Gastroesophageal sphincter (tissue), 4 donors: ENCODE measurements at regions not wholly inside any gene's neighbourhood (a gene's known extent, or its start where the extent isn't known, plus 50 kb on each side); places are given as distances from the start of the nearest gene placed in this dataset.

Source experiments
- ATAC-seq: fragments of 150-250 bp; one replicate; pipeline ENCODE4 v1.9.1; 2016; ENCODE audit warnings: mild to moderate bottlenecking, moderate library complexity
- H3K27ac ChIP-seq, 4 donors: fragments of 200-600 bp; sonication (generic) in 3 of 4; 1 replicate in 3 of 4; 2 replicates in 1 of 4; pipeline ENCODE4 v1.5.1; 2016 to 2019
- H3K27me3 ChIP-seq: fragments of 200-600 bp; sonication (generic); one replicate; pipeline ENCODE4 v1.5.1; 2019
- H3K36me3 ChIP-seq, 2 donors: fragments of 200-600 bp; sonication (generic); one replicate each; pipeline ENCODE4 v1.5.1; 2019; ENCODE audit warnings: control low read depth in 1 of 2
- H3K4me1 ChIP-seq, 3 donors: fragments of 200-600 bp; sonication (generic); 1 replicate in 2 of 3; 2 replicates in 1 of 3; pipeline ENCODE4 v1.5.1; 2016 to 2019; ENCODE audit warnings: control low read depth in 2 of 3
- H3K4me3 ChIP-seq, 2 donors: fragments of 200-600 bp; sonication (generic); one replicate each; pipeline ENCODE4 v1.5.1; 2019; ENCODE audit warnings: mild to moderate bottlenecking in 1 of 2, moderate library complexity in 1 of 2
- H3K9me3 ChIP-seq, 3 donors: fragments of 200-600 bp; sonication (generic); one replicate each; pipeline ENCODE4 v1.5.1; 2017 to 2019; ENCODE audit warnings: control low read depth in 2 of 3
- EP300 ChIP-seq: sonication (generic); formaldehyde crosslinking; IDR thresholded peaks from one replicate; pipeline ENCODE4 v1.6.1; 2017; ENCODE audit warnings: antibody characterized with exemption, mild to moderate bottlenecking
- POLR2A ChIP-seq, 2 donors: fragments of 450-650 bp; IDR thresholded peaks; one replicate each; pipeline ENCODE4 v1.6.1; 2017; ENCODE audit warnings: antibody characterized with exemption in 2 of 2, mild to moderate bottlenecking in 2 of 2, moderate library complexity in 1 of 2
- POLR2AphosphoS5 ChIP-seq: sonication (generic); formaldehyde crosslinking; IDR thresholded peaks from one replicate; pipeline ENCODE4 v1.6.1; 2017; ENCODE audit warnings: antibody characterized with exemption
- WGBS, 2 donors: methylation state at CpG; one replicate each; pipeline ENCODE4 v1.1.5; 2018; ENCODE audit warnings: low coverage in 1 of 2; 5-methylcytosine and 5-hydroxymethylcytosine counted together
- TF ChIP-seq, protein P1 (sequence below), 4 experiments: fragments of 200-600 bp in 2 of 4; fragments of 450-650 bp in 2 of 4; sonication (generic) in 1 of 4; IDR thresholded peaks; one replicate each; pipeline ENCODE4 v1.5.1; 2017 to 2019; ENCODE audit warnings: antibody characterized with exemption in 4 of 4, mild to moderate bottlenecking in 2 of 4, moderate library complexity in 2 of 4

DNA sequence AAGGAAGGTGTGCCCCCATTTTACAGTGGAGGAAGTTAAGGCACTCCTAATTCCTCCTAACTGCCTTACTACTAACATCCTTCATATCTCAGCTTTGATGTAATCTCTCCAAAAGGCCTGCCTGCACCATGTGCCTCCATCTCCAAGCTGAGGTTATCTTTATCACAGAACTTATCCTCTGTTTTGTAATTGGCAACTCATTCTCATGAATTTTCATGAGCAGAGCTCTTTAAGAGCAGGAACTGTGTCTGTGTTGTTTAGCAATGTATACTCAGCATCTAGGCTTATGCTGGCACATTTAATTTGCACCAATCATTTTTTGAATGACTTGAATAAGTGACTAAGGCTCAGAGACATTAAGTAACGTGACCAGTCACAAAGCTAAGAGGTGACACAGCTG, 147.9 kb upstream of the VLDLR start:
- TF ChIP-seq, protein P1, sequence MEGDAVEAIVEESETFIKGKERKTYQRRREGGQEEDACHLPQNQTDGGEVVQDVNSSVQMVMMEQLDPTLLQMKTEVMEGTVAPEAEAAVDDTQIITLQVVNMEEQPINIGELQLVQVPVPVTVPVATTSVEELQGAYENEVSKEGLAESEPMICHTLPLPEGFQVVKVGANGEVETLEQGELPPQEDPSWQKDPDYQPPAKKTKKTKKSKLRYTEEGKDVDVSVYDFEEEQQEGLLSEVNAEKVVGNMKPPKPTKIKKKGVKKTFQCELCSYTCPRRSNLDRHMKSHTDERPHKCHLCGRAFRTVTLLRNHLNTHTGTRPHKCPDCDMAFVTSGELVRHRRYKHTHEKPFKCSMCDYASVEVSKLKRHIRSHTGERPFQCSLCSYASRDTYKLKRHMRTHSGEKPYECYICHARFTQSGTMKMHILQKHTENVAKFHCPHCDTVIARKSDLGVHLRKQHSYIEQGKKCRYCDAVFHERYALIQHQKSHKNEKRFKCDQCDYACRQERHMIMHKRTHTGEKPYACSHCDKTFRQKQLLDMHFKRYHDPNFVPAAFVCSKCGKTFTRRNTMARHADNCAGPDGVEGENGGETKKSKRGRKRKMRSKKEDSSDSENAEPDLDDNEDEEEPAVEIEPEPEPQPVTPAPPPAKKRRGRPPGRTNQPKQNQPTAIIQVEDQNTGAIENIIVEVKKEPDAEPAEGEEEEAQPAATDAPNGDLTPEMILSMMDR (IDR thresholded peaks at IDR 0.05): no peak
- no peak overlapping the region for H3K4me3 ChIP-seq
- ATAC-seq: no peak
- no peaks in the 10 kb centered on the region for H3K36me3 ChIP-seq
- 75 to 90% methylated on average over 1 of the region's 1 CpG for WGBS, 2 donors
- H3K27me3 ChIP-seq: no peaks in the 10 kb centered on the region
- no peaks in the 10 kb centered on the region for H3K9me3 ChIP-seq
- peaks cover 0 to 10% (median 0%) of the 10 kb centered on the region in 3 donors for H3K4me1 ChIP-seq
- H3K27ac ChIP-seq: no peak overlapping the region

DNA sequence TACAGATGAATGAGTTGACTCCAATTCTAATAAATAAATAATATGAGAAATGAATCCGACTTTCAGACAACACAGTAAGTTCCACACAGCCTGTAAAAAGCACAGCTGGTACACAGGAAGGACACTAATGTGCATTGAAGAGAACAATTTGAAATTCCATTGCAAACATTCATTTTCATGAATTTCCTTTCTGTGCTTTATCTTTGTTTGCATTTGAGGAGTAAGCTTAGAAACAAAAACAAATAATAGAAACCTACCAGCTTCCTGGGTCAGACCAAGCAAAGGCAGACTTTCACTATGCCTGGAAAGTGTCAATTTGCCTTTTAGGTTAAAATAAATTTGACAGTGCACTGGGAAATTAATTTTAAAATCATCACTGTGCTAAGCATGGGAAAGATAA, 143.8 kb upstream of the VLDLR start:
- ATAC-seq: no peak
- Histone ChIP-seq H3K4me1 (no peaks in the 10 kb centered on the region), H3K36me3 (no peaks in the 10 kb centered on the region), H3K27me3 (no peaks in the 10 kb centered on the region), H3K27ac (no peak overlapping the region), H3K9me3 (no peaks in the 10 kb centered on the region), H3K4me3 (no peak overlapping the region)
- TF ChIP-seq, protein P1 (IDR thresholded peaks at IDR 0.05): no peak
- TF ChIP-seq POLR2AphosphoS5 (no peak), EP300 (no peak), POLR2A (IDR thresholded peaks at IDR 0.05) (no peak)
- 35 to 40% methylated on average over 1 of the region's 1 CpG for WGBS, 2 donors

GRCh38 chr9:2478421-2478820, 143.2 kb upstream of the VLDLR start:
- Histone ChIP-seq H3K4me3 (no peak overlapping the region), H3K4me1 (no peaks in the 10 kb centered on the region), H3K9me3 (no peaks in the 10 kb centered on the region), H3K36me3 (no peaks in the 10 kb centered on the region), H3K27ac (no peak overlapping the region), H3K27me3 (no peaks in the 10 kb centered on the region)
- no peak for TF ChIP-seq EP300
- no peak for TF ChIP-seq POLR2AphosphoS5
- no peak for TF ChIP-seq POLR2A (IDR thresholded peaks at IDR 0.05)
- TF ChIP-seq, protein P1 (IDR thresholded peaks at IDR 0.05): no peak
- WGBS, 2 donors: 60 to 87% methylated on average over 1 to 2 of the region's 3 CpGs
- no peak for ATAC-seq

DNA sequence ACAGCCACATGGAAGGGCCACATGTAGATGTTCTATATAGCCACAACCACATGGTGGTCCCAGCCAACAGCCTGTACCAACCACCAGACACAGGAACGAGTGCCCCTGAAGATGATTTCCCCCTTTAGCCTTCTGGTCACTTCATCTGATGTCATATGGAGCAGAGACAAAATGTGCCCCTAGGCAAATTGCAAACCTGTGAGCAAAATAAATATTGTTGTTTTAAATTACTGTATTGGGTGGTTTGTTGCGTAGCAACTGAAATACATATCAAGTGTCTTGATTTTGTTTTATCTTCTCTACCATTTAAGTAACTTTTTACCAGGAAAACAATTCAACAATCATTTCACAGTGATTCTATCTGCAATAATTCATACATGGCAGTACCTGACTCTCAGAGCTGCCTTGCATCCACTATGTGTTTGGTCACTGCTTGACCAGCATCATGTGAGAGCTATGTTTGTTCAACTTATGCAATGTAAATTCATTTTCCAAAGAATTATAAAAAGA, 142.5 kb upstream of the VLDLR start:
- Histone ChIP-seq H3K9me3 (no peaks in the 10 kb centered on the region), H3K4me1 (no peaks in the 10 kb centered on the region), H3K27ac (no peak overlapping the region), H3K27me3 (no peaks in the 10 kb centered on the region), H3K36me3 (no peaks in the 10 kb centered on the region), H3K4me3 (no peak overlapping the region)
- 81% methylated on average over 2 of the region's 2 CpGs; no CpG with 5 or more reads in 1 of the 2 donors for WGBS, 2 donors
- TF ChIP-seq, protein P1 (IDR thresholded peaks at IDR 0.05): no peak
- no peak for TF ChIP-seq POLR2AphosphoS5
- no peak for TF ChIP-seq EP300
- no peak for TF ChIP-seq POLR2A (IDR thresholded peaks at IDR 0.05)
- ATAC-seq: no peak

- Histone ChIP-seq H3K4me3 (no peak overlapping the region), H3K4me1 (no peaks in the 10 kb centered on the region), H3K36me3 (no peaks in the 10 kb centered on the region), H3K9me3 (no peaks in the 10 kb centered on the region), H3K27me3 (no peaks in the 10 kb centered on the region), H3K27ac (no peak overlapping the region)
- ATAC-seq: no peak
- WGBS, 2 donors: 82 to 88% methylated on average over 4 of the region's 4 CpGs
- peak; percentile 26 for TF ChIP-seq POLR2AphosphoS5
- no peak for TF ChIP-seq EP300
Observed at GRCh38 chr9:2480255-2480837, 141.2 kb upstream of the VLDLR start.
